Breast epithelium (tissue), 4 donors: ENCODE measurements at regions not wholly inside any gene's neighbourhood (a gene's known extent, or its start where the extent isn't known, plus 50 kb on each side); places are given as distances from the start of the nearest gene placed in this dataset.

Source experiments
- DNase-seq, 2 donors: peaks; one replicate each; pipeline ENCODE4 v3.0.0-alpha.2; 2019; ENCODE audit warnings: low spot score in 2 of 2
- H3K27ac ChIP-seq, 2 donors: fragments of 200-600 bp; sonication (generic) in 1 of 2; one replicate each; pipeline ENCODE4 v1.5.1; 2016 to 2019; ENCODE audit warnings: mild to moderate bottlenecking in 1 of 2
- H3K27me3 ChIP-seq, 2 donors: fragments of 200-600 bp; sonication (generic) in 1 of 2; one replicate each; pipeline versions ENCODE4 v1.5.1 to v1.6.0; 2017 to 2019; ENCODE audit warnings: control low read depth in 1 of 2, mild to moderate bottlenecking in 1 of 2
- H3K36me3 ChIP-seq: fragments of 200-600 bp; one replicate; pipeline ENCODE4 v1.5.1; 2019
- H3K4me1 ChIP-seq, 2 donors: fragments of 200-600 bp; sonication (generic); one replicate each; pipeline ENCODE4 v1.5.1; 2016 to 2019; ENCODE audit warnings: control low read depth in 1 of 2
- H3K4me3 ChIP-seq, 3 donors: fragments of 200-600 bp; sonication (generic); 1 replicate in 2 of 3; 2 replicates in 1 of 3; pipeline ENCODE4 v1.5.1; 2016 to 2019; ENCODE audit warnings: mild to moderate bottlenecking in 3 of 3, moderate library complexity in 2 of 3
- H3K9me3 ChIP-seq, 2 donors: fragments of 200-600 bp; sonication (generic) in 1 of 2; one replicate each; pipeline ENCODE4 v1.5.1; 2016 to 2019; ENCODE audit warnings: control low read depth in 1 of 2
- CTCF ChIP-seq, 3 donors: fragments of 450-650 bp; IDR thresholded peaks; one replicate each; pipeline ENCODE4 v1.5.1; 2016 to 2017; ENCODE audit warnings: antibody characterized with exemption in 3 of 3, mild to moderate bottlenecking in 3 of 3, moderate library complexity in 3 of 3
- POLR2A ChIP-seq: fragments of 450-650 bp; IDR thresholded peaks from one replicate; pipeline ENCODE4 v1.6.1; 2016; ENCODE audit warnings: antibody characterized with exemption, mild to moderate bottlenecking, moderate library complexity
- POLR2AphosphoS5 ChIP-seq, 3 donors: sonication (generic); formaldehyde crosslinking; IDR thresholded peaks; one replicate each; pipeline ENCODE4 v1.6.1; 2017; ENCODE audit warnings: antibody characterized with exemption in 3 of 3
- intact Hi-C: fragments of 100-400 bp; cut with DNase I; formaldehyde crosslinking; loops from one replicate; pipeline ENCODE4 v1.15.1; 2023; ENCODE audit warnings: low total_unique reads

GRCh38 chr21:40950970-40951369, 104.0 kb upstream of the DSCAM start:
- intact Hi-C loops: no loop called here
- no peaks in the 10 kb centered on the region for H3K4me1 ChIP-seq
- TF ChIP-seq POLR2A (no peak), POLR2AphosphoS5 (IDR thresholded peaks at IDR 0.05) (no peak), CTCF (IDR thresholded peaks at IDR 0.05) (no peak)

GRCh38 chr21:40952551-40953323, 105.8 kb upstream of the DSCAM start:
- Histone ChIP-seq H3K4me3 (no peak overlapping the region), H3K9me3 (no peaks in the 10 kb centered on the region), H3K27ac (no peak overlapping the region), H3K27me3 (no peaks in the 10 kb centered on the region), H3K4me1 (no peaks in the 10 kb centered on the region), H3K36me3 (no peaks in the 10 kb centered on the region)
- no peak for DNase-seq
- intact Hi-C loops: no loop called here
- TF ChIP-seq POLR2AphosphoS5 (IDR thresholded peaks at IDR 0.05): no peak

More at GRCh38 chr21:40950970-40951369, 104.0 kb upstream of the DSCAM start:
- Histone ChIP-seq H3K4me3 (no peak overlapping the region), H3K27ac (no peak overlapping the region), H3K27me3 (no peaks in the 10 kb centered on the region), H3K36me3 (no peaks in the 10 kb centered on the region), H3K9me3 (no peaks in the 10 kb centered on the region)
- DNase-seq: no peak

GRCh38 chr21:40964691-40965090, 117.7 kb upstream of the DSCAM start:
- H3K27ac ChIP-seq: no peak overlapping the region
- no peak for TF ChIP-seq POLR2A
- TF ChIP-seq CTCF (IDR thresholded peaks at IDR 0.05): no peak
- no peak for TF ChIP-seq POLR2AphosphoS5 (IDR thresholded peaks at IDR 0.05)
- H3K27me3 ChIP-seq: no peaks in the 10 kb centered on the region
- no peaks in the 10 kb centered on the region for H3K36me3 ChIP-seq
- H3K4me3 ChIP-seq: no peak overlapping the region
- no peaks in the 10 kb centered on the region for H3K4me1 ChIP-seq
- H3K9me3 ChIP-seq: peaks cover 2 to 7% of the 10 kb centered on the region in 2 donors
- intact Hi-C loops: no loop called here
- no peak for DNase-seq

GRCh38 chr21:40967771-40968170, 120.8 kb upstream of the DSCAM start:
- Histone ChIP-seq H3K9me3 (peaks cover 0 to 7% of the 10 kb centered on the region in 2 donors), H3K36me3 (no peaks in the 10 kb centered on the region), H3K4me1 (no peaks in the 10 kb centered on the region), H3K27ac (no peak overlapping the region), H3K4me3 (no peak overlapping the region), H3K27me3 (no peaks in the 10 kb centered on the region)
- DNase-seq: no peak
- TF ChIP-seq POLR2A: no peak
- TF ChIP-seq CTCF (IDR thresholded peaks at IDR 0.05): no peak
- no peak for TF ChIP-seq POLR2AphosphoS5 (IDR thresholded peaks at IDR 0.05)
- intact Hi-C loops: no loop called here

- H3K4me3 ChIP-seq: no peak overlapping the region
- TF ChIP-seq POLR2A (no peak), CTCF (IDR thresholded peaks at IDR 0.05) (no peak), POLR2AphosphoS5 (IDR thresholded peaks at IDR 0.05) (no peak)
- no peaks in the 10 kb centered on the region for H3K36me3 ChIP-seq
- no peaks in the 10 kb centered on the region for H3K27me3 ChIP-seq
- H3K4me1 ChIP-seq: no peaks in the 10 kb centered on the region
- H3K27ac ChIP-seq: no peak overlapping the region
- DNase-seq: no peak
- peaks cover 4 to 15% of the 10 kb centered on the region in 2 donors for H3K9me3 ChIP-seq
- intact Hi-C loops: no loop called here
Observed at GRCh38 chr21:40972151-40972550, 125.2 kb upstream of the DSCAM start.
